ENCODE measurements at regions not wholly inside any gene's neighbourhood (a gene's known extent, or its start where the extent isn't known, plus 50 kb on each side); places are given as distances from the start of the nearest gene placed in this dataset.
A peak's percentile ranks its signal among the peaks of the same experiment; 100 is the strongest.
"Not testable (repeated sequence)": the region's sequence is repeated elsewhere in the genome, so short reads cannot be mapped to it uniquely, and the experiment has no call there.

DNA sequence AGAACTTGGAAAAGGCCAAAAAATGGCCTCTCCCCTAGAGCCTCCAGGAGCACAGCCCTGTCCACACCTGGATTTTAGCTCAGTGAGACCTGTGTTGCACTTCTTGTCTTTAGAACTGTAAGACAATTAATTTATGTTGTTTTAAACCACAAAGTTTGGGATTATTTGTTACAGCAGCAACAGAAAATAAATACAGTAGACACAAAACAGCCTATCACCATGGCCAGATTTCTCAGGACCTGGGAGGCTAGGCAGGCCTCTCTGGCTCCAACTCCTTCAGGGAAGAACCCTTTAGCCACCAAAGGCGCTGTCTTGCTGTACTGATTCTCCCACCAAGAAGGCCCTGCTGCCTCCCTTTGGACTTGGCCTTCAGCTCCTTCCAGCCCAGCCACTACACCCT, 54.1 kb upstream of the PSAP start:
- peaks cover 7% of the 10 kb centered on the region for H3K4me1 Mint-ChIP-seq
- peaks cover 0 to 5% (median 0%) of the 10 kb centered on the region in 7 donors for H3K9me3 Mint-ChIP-seq
- Histone ChIP-seq H3K4me1 (ENCODE audit: control insufficient read depth in 1 of 2, insufficient read depth in 2 of 2, low read length in 2 of 2) (no peaks in the 10 kb centered on the region), H2AFZ (ENCODE audit: insufficient read depth, low read depth, low read length, poor library complexity, severe bottlenecking) (no peak overlapping the region), H3K9me3 (replicated peaks in 1 of 2; ENCODE audit: control insufficient read depth in 1 of 2, insufficient read depth in 1 of 2, low read length in 2 of 2) (no peaks in the 10 kb centered on the region), H3K4me2 (replicated peaks; ENCODE audit: extremely low read depth, low read length, poor library complexity, severe bottlenecking) (no peak overlapping the region), H3K27me3 (ENCODE audit: control insufficient read depth in 2 of 2, insufficient read depth in 2 of 2, low read length in 2 of 2) (no peaks in the 10 kb centered on the region), H3K27ac (ENCODE audit: low read depth in 1 of 2, low read length in 2 of 2) (no peak overlapping the region), H3K79me2 (ENCODE audit: insufficient read depth, low read length) (no peaks in the 10 kb centered on the region), H3K36me3 (replicated peaks in 1 of 2; ENCODE audit: control insufficient read depth in 1 of 2, insufficient read depth in 2 of 2, low read length in 2 of 2) (no peaks in the 10 kb centered on the region), H4K20me1 (ENCODE audit: insufficient read depth, low read length) (no peaks in the 10 kb centered on the region), H3K4me3 (replicated peaks in 1 of 3; ENCODE audit: low read depth in 2 of 3, low read length in 3 of 3) (no peak overlapping the region), H3K9ac (ENCODE audit: insufficient read depth, low read length, poor library complexity, severe bottlenecking) (no peak overlapping the region)
- H3K36me3 Mint-ChIP-seq, result no peaks in the 10 kb centered on the region
- no peak overlapping the region for H3K4me3 Mint-ChIP-seq
- 100% methylated on average over 1 of the region's 1 CpG for WGBS (ENCODE audit: insufficient coverage)
- peaks cover 2 to 9% (median 3%) of the 10 kb centered on the region in 3 donors for H3K27me3 Mint-ChIP-seq (ENCODE audit: low read depth in 3 of 3)
- TF ChIP-seq, protein P1, sequence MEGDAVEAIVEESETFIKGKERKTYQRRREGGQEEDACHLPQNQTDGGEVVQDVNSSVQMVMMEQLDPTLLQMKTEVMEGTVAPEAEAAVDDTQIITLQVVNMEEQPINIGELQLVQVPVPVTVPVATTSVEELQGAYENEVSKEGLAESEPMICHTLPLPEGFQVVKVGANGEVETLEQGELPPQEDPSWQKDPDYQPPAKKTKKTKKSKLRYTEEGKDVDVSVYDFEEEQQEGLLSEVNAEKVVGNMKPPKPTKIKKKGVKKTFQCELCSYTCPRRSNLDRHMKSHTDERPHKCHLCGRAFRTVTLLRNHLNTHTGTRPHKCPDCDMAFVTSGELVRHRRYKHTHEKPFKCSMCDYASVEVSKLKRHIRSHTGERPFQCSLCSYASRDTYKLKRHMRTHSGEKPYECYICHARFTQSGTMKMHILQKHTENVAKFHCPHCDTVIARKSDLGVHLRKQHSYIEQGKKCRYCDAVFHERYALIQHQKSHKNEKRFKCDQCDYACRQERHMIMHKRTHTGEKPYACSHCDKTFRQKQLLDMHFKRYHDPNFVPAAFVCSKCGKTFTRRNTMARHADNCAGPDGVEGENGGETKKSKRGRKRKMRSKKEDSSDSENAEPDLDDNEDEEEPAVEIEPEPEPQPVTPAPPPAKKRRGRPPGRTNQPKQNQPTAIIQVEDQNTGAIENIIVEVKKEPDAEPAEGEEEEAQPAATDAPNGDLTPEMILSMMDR (IDR thresholded peaks at IDR 0.05), result no peak
- intact Hi-C loops (cut with micrococcal nuclease), result loop anchor here in 1 of 2 donors (10.0 kb wide), 1 partner anchor 590 kb away; the partner anchor contains the start of gene SLC29A3
- no peak for DNase-seq
- no peak overlapping the region for H3K27ac Mint-ChIP-seq

DNA sequence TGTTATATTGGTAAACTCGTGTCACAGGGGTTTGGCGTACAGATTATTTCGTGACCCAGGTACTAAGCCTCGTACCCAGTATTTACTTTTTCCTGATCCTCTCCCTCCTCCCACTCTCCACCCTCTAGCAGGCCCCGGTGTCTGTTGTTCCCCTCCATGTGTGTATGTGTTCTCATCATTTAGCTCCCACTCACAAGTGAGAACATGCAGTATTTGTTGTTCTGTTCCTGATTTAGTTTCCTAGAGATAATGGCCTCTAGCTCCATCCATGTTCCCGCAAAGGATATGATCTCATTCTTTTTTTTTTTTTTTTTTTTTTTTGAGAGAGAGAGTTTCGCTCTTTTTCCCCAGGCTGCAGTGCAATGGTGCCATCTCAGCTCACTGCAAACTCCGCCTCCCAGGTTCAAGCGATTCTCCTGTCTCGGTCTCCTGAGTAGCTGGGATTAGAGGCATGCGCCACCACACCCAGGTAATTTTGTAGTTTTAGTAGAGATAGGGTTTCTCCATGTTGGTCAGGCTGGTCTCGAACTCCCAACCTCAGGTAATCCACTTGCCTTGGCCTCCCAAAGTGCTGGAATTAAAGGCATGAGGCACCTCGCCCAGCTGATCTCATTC, 52.7 kb upstream of the PSAP start:
- H3K4me2 ChIP-seq (replicated peaks; ENCODE audit: extremely low read depth, low read length, poor library complexity, severe bottlenecking); H3K4me1 ChIP-seq (ENCODE audit: control insufficient read depth in 1 of 2, insufficient read depth in 2 of 2, low read length in 2 of 2); H3K27ac ChIP-seq (ENCODE audit: low read depth in 1 of 2, low read length in 2 of 2); H2AFZ ChIP-seq (ENCODE audit: insufficient read depth, low read depth, low read length, poor library complexity, severe bottlenecking); H3K27me3 Mint-ChIP-seq (ENCODE audit: low read depth in 3 of 3); H3K9me3 ChIP-seq (replicated peaks in 1 of 2; ENCODE audit: control insufficient read depth in 1 of 2, insufficient read depth in 1 of 2, low read length in 2 of 2); H3K9me3 Mint-ChIP-seq; H3K36me3 Mint-ChIP-seq; H4K20me1 ChIP-seq (ENCODE audit: insufficient read depth, low read length); H3K4me1 Mint-ChIP-seq; H3K4me3 Mint-ChIP-seq; H3K36me3 ChIP-seq (replicated peaks in 1 of 2; ENCODE audit: control insufficient read depth in 1 of 2, insufficient read depth in 2 of 2, low read length in 2 of 2); H3K9ac ChIP-seq (ENCODE audit: insufficient read depth, low read length, poor library complexity, severe bottlenecking); DNase-seq; H3K79me2 ChIP-seq (ENCODE audit: insufficient read depth, low read length); H3K4me3 ChIP-seq (replicated peaks in 1 of 3; ENCODE audit: low read depth in 2 of 3, low read length in 3 of 3); H3K27me3 ChIP-seq (ENCODE audit: control insufficient read depth in 2 of 2, insufficient read depth in 2 of 2, low read length in 2 of 2): not testable (repeated sequence)
- intact Hi-C loops (cut with micrococcal nuclease), result loop anchor here in 1 of 2 donors (10.0 kb wide), 1 partner anchor 589 kb away; the partner anchor contains the start of gene SLC29A3
- peak overlapping the region in 1 of 7 donors; percentile 24 for H3K27ac Mint-ChIP-seq
- 92% methylated on average over 5 of the region's 13 CpGs for whole genome bisulfite sequencing (ENCODE audit: insufficient coverage)
